ENCODE measurements at regions not wholly inside any gene's neighbourhood (a gene's known extent, or its start where the extent isn't known, plus 50 kb on each side); places are given as distances from the start of the nearest gene placed in this dataset.
A peak's percentile ranks its signal among the peaks of the same experiment; 100 is the strongest.

DNA sequence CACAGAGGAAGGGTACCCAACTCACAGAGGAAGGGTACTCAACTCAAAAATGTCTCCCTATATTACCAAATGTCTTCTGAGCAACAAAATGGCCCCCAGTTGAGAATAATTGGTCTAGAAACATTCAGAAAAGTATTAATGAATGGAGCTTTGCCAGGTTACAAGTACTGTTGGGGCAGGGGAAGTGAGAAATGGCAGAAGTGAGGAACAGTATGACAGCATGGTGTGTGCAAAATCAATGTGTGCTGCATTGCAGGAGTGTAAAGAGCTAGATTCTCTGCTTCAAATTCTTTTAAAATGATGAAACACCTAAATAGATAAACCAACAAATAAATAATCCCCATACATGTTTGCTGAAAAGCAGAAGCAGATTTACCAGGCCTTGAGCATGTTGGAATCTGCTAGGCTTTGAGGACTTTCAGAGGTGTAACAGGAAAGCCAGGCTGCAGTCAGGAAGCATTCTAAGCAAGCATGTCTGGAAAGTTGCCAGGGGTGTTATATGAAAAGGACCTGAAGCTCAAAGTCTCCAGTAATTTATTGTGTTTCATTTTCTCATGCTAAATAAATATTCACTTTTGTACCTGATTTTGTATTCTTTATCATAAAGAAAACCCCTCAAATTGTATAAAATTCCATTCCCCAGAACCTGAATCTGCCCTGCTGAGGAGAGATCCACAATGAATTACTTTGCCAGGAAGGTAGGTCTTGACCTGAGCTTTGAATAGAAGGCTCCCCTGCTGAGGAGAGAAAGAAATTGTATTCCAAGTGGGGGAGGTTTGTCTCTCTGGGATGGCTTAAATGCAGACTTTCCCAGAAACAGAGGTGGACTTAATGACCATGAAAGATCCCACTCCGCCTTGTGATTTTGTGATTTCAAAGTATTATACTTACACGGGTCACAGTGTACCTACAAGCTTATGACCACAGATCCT, 265.0 kb upstream of the MARCKS start:
- no peak overlapping the region for H3K4me3 ChIP-seq
- TF ChIP-seq SREBF2 (IDR thresholded peaks at IDR 0.05): no peak
- no peak for TF ChIP-seq GATA3 (IDR thresholded peaks at IDR 0.05; ENCODE audit: borderline replicate concordance)
- TF ChIP-seq CTCF (IDR thresholded peaks at IDR 0.05): no peak
- no peak for TF ChIP-seq REST (IDR thresholded peaks at IDR 0.05)
- TF ChIP-seq CBX8 (IDR thresholded peaks at IDR 0.05): no peak
- no peak for TF ChIP-seq RCOR1 (IDR thresholded peaks at IDR 0.05; ENCODE audit: low read depth, low read length)
- no peak overlapping the region for H3K4me2 ChIP-seq
- DNase-seq (ENCODE audit: low read depth in 1 of 2, low spot score in 1 of 2) (no peak), FAIRE-seq (no peak), ATAC-seq (no peak)
- ChIA-PET POLR2A (no interaction called here), CTCF (no interaction called here)
- 0 out of 6 replicates have a peak overlapping the region, but pooled peaks of 1 of the 2 experiments have one; percentile 19 for H3K27ac ChIP-seq
- 60% methylated on average over 2 of the region's 2 CpGs for WGBS (ENCODE audit: missing lambda C conversion rate)
- 0 out of 3 replicates have a peak, but pooled peaks cover 5% of the 10 kb centered on the region for H3K4me1 ChIP-seq
- H3K9me3 ChIP-seq: no peaks in the 10 kb centered on the region

GRCh38 chr6:113594726-113595125, 262.4 kb upstream of the MARCKS start:
- no peak for FAIRE-seq
- ChIA-PET POLR2A (no interaction called here), CTCF (no interaction called here)
- no peak for ATAC-seq
- Histone ChIP-seq H3K9me3 (no peaks in the 10 kb centered on the region), H3K4me2 (no peak overlapping the region), H3K27ac (no peak overlapping the region), H3K4me1 (0 out of 3 replicates have a peak, but pooled peaks cover 5% of the 10 kb centered on the region), H3K4me3 (no peak overlapping the region)
- peak in 1 of 2 experiments; percentile 11 for DNase-seq (ENCODE audit: low read depth in 1 of 2, low spot score in 1 of 2)
- WGBS (ENCODE audit: missing lambda C conversion rate): 86% methylated on average over 1 of the region's 1 CpG
- TF ChIP-seq, protein P1, sequence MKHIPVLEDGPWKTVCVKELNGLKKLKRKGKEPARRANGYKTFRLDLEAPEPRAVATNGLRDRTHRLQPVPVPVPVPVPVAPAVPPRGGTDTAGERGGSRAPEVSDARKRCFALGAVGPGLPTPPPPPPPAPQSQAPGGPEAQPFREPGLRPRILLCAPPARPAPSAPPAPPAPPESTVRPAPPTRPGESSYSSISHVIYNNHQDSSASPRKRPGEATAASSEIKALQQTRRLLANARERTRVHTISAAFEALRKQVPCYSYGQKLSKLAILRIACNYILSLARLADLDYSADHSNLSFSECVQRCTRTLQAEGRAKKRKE (CRISPR knock-in tag; IDR thresholded peaks at IDR 0.05; ENCODE audit: low read depth): no peak
- TF ChIP-seq CTCF (IDR thresholded peaks at IDR 0.05) (no peak), POLR2AphosphoS2 (conservative IDR thresholded peaks at IDR 0.05; ENCODE audit: low read length) (no peak)

DNA sequence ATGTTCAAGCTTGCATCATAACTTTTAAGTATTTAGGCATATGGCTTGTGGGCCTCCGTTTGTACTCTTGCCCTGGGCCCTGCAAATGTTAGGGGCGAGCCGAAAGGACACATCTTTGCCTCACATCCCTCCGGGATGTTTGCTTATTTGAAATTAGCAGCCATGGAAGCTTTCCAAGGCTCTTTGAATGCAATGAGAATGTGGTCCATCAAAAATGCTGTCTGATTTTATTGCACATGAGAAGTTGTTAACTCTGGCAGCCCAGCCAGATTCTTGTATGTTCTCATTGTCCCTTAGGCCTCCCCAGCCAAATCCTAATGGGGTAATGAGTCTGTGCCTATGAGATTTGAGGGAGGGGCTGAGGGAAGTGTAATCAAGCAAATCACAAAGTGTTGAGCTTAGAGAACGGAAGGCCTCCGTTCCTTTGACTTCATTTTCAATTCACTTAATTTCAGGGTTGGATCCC, 261.2 kb upstream of the MARCKS start:
- POLR2A ChIA-PET: no interaction called here
- Histone ChIP-seq H3K27ac (0 out of 6 replicates have a peak overlapping the region, but pooled peaks of 1 of the 2 experiments have one; percentile 45), H3K9me3 (no peaks in the 10 kb centered on the region), H3K4me1 (0 out of 3 replicates have a peak, but pooled peaks cover 5% of the 10 kb centered on the region), H3K4me3 (no peak overlapping the region), H3K4me2 (no peak overlapping the region)
- CTCF ChIA-PET: no interaction called here
- no peak for FAIRE-seq
- ATAC-seq: no peak
- 82% methylated on average over 6 of the region's 6 CpGs for WGBS (ENCODE audit: missing lambda C conversion rate)
- DNase-seq (ENCODE audit: low read depth in 1 of 2, low spot score in 1 of 2): no peak
- no peak for TF ChIP-seq TFCP2L1 (CRISPR knock-in tag; IDR thresholded peaks at IDR 0.05)
- TF ChIP-seq, protein P2, sequence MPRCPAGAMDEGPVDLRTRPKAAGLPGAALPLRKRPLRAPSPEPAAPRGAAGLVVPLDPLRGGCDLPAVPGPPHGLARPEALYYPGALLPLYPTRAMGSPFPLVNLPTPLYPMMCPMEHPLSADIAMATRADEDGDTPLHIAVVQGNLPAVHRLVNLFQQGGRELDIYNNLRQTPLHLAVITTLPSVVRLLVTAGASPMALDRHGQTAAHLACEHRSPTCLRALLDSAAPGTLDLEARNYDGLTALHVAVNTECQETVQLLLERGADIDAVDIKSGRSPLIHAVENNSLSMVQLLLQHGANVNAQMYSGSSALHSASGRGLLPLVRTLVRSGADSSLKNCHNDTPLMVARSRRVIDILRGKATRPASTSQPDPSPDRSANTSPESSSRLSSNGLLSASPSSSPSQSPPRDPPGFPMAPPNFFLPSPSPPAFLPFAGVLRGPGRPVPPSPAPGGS (IDR thresholded peaks at IDR 0.05): no peak
- TF ChIP-seq KDM5A (IDR thresholded peaks at IDR 0.05): no peak
- no peak for TF ChIP-seq HEYL (CRISPR knock-in tag; IDR thresholded peaks at IDR 0.05)
- TF ChIP-seq ZC3H11A (IDR thresholded peaks at IDR 0.05): no peak
- TF ChIP-seq ESRRA (IDR thresholded peaks at IDR 0.05; ENCODE audit: borderline replicate concordance, low read length): no peak
- TF ChIP-seq, protein P3, sequence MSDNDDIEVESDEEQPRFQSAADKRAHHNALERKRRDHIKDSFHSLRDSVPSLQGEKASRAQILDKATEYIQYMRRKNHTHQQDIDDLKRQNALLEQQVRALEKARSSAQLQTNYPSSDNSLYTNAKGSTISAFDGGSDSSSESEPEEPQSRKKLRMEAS (IDR thresholded peaks at IDR 0.05): no peak
- TF ChIP-seq ZFP36 (IDR thresholded peaks at IDR 0.05; ENCODE audit: borderline replicate concordance, partially characterized antibody): no peak
- no peak for TF ChIP-seq EHF (CRISPR knock-in tag; IDR thresholded peaks at IDR 0.05)
- no peak for TF ChIP-seq RNF2 (IDR thresholded peaks at IDR 0.05; ENCODE audit: borderline replicate concordance, low read depth)

Data from A549 (cell line).